ENCODE measurements at regions not wholly inside any gene's neighbourhood (a gene's known extent, or its start where the extent isn't known, plus 50 kb on each side); places are given as distances from the start of the nearest gene placed in this dataset.

DNA sequence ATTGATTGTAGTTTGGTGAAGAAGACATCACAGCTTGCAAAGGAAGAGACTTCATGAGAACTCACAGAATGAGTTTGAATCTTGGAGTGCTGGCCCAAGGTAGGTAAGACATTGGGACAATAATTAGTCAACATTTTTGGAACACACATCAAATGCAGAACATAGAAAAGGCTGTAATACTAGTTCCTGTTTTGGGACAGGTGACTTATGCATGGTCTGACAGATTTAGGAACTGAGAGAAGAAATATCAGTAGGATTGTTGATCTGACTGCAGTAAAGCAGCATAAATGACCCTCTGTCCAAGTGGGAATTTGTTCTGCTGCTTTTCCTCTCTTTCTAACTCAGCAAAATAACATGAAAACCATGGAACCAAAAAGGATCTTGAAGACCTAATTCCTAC is 102.3 kb upstream of the MAP3K7 start:
- Histone ChIP-seq H3K4me1 (ENCODE audit: low read length) (no peaks in the 10 kb centered on the region), H3K9me3 (replicated peaks; ENCODE audit: insufficient read depth, low read length) (no peaks in the 10 kb centered on the region), H2AFZ (ENCODE audit: low read length) (no peak overlapping the region), H3K36me3 (replicated peaks; ENCODE audit: insufficient read depth, low read length) (no peaks in the 10 kb centered on the region), H3F3A (ENCODE audit: insufficient read depth, low read length) (no peaks in the 10 kb centered on the region), H3K27me3 (replicated peaks; ENCODE audit: insufficient read depth, low read length) (no peaks in the 10 kb centered on the region), H3K4me3 (ENCODE audit: low read length) (no peak overlapping the region), H3K27ac (ENCODE audit: low read length) (no peak overlapping the region), H4K20me1 (ENCODE audit: insufficient read depth, low read length) (no peaks in the 10 kb centered on the region), H3K9me2 (replicated peaks; ENCODE audit: insufficient read depth, low read length) (no peaks in the 10 kb centered on the region), H3K79me2 (ENCODE audit: low read length) (no peaks in the 10 kb centered on the region), H3K9ac (ENCODE audit: low read length) (no peak overlapping the region), H3K4me2 (ENCODE audit: low read depth, low read length) (no peak overlapping the region)
- no peak for DNase-seq
- TF ChIP-seq EZH2 (optimal IDR thresholded peaks at IDR 0.05; ENCODE audit: low read depth, low read length) (no peak), EZH2phosphoT487 (IDR thresholded peaks at IDR 0.05; ENCODE audit: low read length) (no peak)
- TF ChIP-seq, protein P1, sequence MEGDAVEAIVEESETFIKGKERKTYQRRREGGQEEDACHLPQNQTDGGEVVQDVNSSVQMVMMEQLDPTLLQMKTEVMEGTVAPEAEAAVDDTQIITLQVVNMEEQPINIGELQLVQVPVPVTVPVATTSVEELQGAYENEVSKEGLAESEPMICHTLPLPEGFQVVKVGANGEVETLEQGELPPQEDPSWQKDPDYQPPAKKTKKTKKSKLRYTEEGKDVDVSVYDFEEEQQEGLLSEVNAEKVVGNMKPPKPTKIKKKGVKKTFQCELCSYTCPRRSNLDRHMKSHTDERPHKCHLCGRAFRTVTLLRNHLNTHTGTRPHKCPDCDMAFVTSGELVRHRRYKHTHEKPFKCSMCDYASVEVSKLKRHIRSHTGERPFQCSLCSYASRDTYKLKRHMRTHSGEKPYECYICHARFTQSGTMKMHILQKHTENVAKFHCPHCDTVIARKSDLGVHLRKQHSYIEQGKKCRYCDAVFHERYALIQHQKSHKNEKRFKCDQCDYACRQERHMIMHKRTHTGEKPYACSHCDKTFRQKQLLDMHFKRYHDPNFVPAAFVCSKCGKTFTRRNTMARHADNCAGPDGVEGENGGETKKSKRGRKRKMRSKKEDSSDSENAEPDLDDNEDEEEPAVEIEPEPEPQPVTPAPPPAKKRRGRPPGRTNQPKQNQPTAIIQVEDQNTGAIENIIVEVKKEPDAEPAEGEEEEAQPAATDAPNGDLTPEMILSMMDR (IDR thresholded peaks at IDR 0.05; ENCODE audit: low read length), result no peak

DNA sequence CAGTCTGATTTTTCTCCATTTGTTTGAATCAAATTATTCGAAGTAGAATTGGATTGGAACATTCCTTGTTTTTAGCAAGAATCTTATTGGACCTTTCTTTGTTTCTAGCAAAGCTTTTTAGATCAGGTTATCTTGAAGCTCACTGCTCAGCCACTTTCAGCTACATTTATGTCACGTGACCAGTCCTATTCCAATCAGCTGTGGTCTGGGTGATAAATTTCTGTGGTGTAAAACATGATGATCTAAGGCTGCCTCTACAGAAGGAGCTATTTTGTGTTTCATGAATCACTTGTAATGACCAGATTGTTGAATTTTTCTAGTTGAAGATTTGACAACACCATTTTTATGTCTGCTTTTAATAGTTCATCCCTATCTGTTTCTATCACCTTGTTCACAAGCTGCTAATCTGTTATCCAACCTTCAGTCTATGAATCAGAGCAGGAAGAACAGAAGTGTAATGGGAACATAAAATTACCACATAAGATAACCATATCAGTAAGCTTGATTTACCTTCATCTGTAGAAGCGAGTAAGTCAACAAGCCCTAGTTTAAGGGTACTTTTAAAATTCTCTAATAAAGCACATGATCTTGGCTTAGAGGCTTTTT is 101.0 kb upstream of the MAP3K7 start:
- H3K9me2 ChIP-seq (replicated peaks; ENCODE audit: insufficient read depth, low read length), result no peaks in the 10 kb centered on the region
- no peaks in the 10 kb centered on the region for H3K27me3 ChIP-seq (replicated peaks; ENCODE audit: insufficient read depth, low read length)
- no peak for DNase-seq
- H3K27ac ChIP-seq (ENCODE audit: low read length), result no peak overlapping the region
- H3K79me2 ChIP-seq (ENCODE audit: low read length), result no peaks in the 10 kb centered on the region
- no peaks in the 10 kb centered on the region for H3K36me3 ChIP-seq (replicated peaks; ENCODE audit: insufficient read depth, low read length)
- no peaks in the 10 kb centered on the region for H3F3A ChIP-seq (ENCODE audit: insufficient read depth, low read length)
- H4K20me1 ChIP-seq (ENCODE audit: insufficient read depth, low read length), result no peaks in the 10 kb centered on the region
- TF ChIP-seq EZH2 (optimal IDR thresholded peaks at IDR 0.05; ENCODE audit: low read depth, low read length) (no peak), EZH2phosphoT487 (IDR thresholded peaks at IDR 0.05; ENCODE audit: low read length) (no peak)
- TF ChIP-seq, protein P1 (IDR thresholded peaks at IDR 0.05; ENCODE audit: low read length), result no peak
- no peak overlapping the region for H3K4me3 ChIP-seq (ENCODE audit: low read length)
- no peak overlapping the region for H3K9ac ChIP-seq (ENCODE audit: low read length)
- H3K4me2 ChIP-seq (ENCODE audit: low read depth, low read length), result no peak overlapping the region
- H3K4me1 ChIP-seq (ENCODE audit: low read length), result no peaks in the 10 kb centered on the region
- H2AFZ ChIP-seq (ENCODE audit: low read length), result no peak overlapping the region
- H3K9me3 ChIP-seq (replicated peaks; ENCODE audit: insufficient read depth, low read length), result no peaks in the 10 kb centered on the region

DNA sequence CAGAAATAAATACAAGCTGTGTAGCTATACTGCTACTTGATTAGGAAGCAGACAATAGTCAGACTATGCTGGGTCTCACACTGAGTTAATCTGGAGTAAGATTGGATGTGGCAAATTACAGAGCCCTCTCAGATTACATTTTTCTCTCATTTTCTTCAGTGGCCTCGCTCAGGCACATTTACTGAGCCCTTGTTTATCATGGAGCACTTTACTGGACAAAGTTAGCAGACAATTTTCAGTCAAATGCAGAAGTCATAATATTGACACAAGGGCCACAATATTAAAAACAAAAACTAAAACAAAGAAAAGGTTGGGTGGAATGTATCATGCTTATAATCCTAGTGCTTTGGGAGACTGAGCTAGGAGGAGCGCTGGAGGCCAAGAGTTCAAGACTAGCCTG is 95.0 kb upstream of the MAP3K7 start:
- TF ChIP-seq EZH2 (optimal IDR thresholded peaks at IDR 0.05; ENCODE audit: low read depth, low read length) (no peak), EZH2phosphoT487 (IDR thresholded peaks at IDR 0.05; ENCODE audit: low read length) (no peak)
- TF ChIP-seq, protein P1 (IDR thresholded peaks at IDR 0.05; ENCODE audit: low read length), result no peak
- Histone ChIP-seq H3K27ac (ENCODE audit: low read length) (no peak overlapping the region), H3F3A (ENCODE audit: insufficient read depth, low read length) (no peaks in the 10 kb centered on the region), H3K4me2 (ENCODE audit: low read depth, low read length) (no peak overlapping the region), H3K27me3 (replicated peaks; ENCODE audit: insufficient read depth, low read length) (no peaks in the 10 kb centered on the region), H3K4me3 (ENCODE audit: low read length) (no peak overlapping the region), H3K9me2 (replicated peaks; ENCODE audit: insufficient read depth, low read length) (no peaks in the 10 kb centered on the region), H3K36me3 (replicated peaks; ENCODE audit: insufficient read depth, low read length) (no peaks in the 10 kb centered on the region), H3K4me1 (ENCODE audit: low read length) (no peaks in the 10 kb centered on the region), H2AFZ (ENCODE audit: low read length) (no peak overlapping the region), H3K9ac (ENCODE audit: low read length) (no peak overlapping the region), H4K20me1 (ENCODE audit: insufficient read depth, low read length) (no peaks in the 10 kb centered on the region), H3K9me3 (replicated peaks; ENCODE audit: insufficient read depth, low read length) (no peaks in the 10 kb centered on the region), H3K79me2 (ENCODE audit: low read length) (no peaks in the 10 kb centered on the region)
- no peak for DNase-seq

Data from MM.1S (cell line).